ENCODE measurements at regions not wholly inside any gene's neighbourhood (a gene's known extent, or its start where the extent isn't known, plus 50 kb on each side); places are given as distances from the start of the nearest gene placed in this dataset.

- no peak overlapping the region for H3K27ac Mint-ChIP-seq
- no peaks in the 10 kb centered on the region for H3K36me3 Mint-ChIP-seq
- peaks cover 2% of the 10 kb centered on the region for H3K9me3 Mint-ChIP-seq
Observed at GRCh38 chr2:42844901-42845821, 52.8 kb upstream of the HAAO start.

GRCh38 chr2:42844366-42844765 is 52.0 kb upstream of the HAAO start:
- ATAC-seq (ENCODE audit: low read depth): no peak
- no peak for DNase-seq
- Mint-ChIP-seq H3K4me1 (peaks cover 4% of the 10 kb centered on the region), H3K27ac (no peak overlapping the region), H3K4me3 (no peak overlapping the region), H3K27me3 (peaks cover 3% of the 10 kb centered on the region), H3K36me3 (no peaks in the 10 kb centered on the region), H3K9me3 (peaks cover 2% of the 10 kb centered on the region)
- POLR2A ChIA-PET: no interaction called here

More at GRCh38 chr2:42844901-42845821, 52.8 kb upstream of the HAAO start:
- ATAC-seq (ENCODE audit: low read depth) (no peak), DNase-seq (no peak)
- H3K27me3 Mint-ChIP-seq: peaks cover 3% of the 10 kb centered on the region
- POLR2A ChIA-PET: no interaction called here
- peaks cover 4% of the 10 kb centered on the region for H3K4me1 Mint-ChIP-seq
- no peak overlapping the region for H3K4me3 Mint-ChIP-seq

- POLR2A ChIA-PET: no interaction called here
- Mint-ChIP-seq H3K36me3 (no peaks in the 10 kb centered on the region), H3K27ac (no peak overlapping the region), H3K9me3 (peaks cover 2% of the 10 kb centered on the region), H3K4me3 (no peak overlapping the region), H3K27me3 (peaks cover 3% of the 10 kb centered on the region), H3K4me1 (peaks cover 4% of the 10 kb centered on the region)
- no peak for DNase-seq
- no peak for ATAC-seq (ENCODE audit: low read depth)
Observed at GRCh38 chr2:42843611-42844010, 51.2 kb upstream of the HAAO start.

GRCh38 chr2:42843131-42843530 is 50.7 kb upstream of the HAAO start:
- H3K9me3 Mint-ChIP-seq: peaks cover 2% of the 10 kb centered on the region
- no peak overlapping the region for H3K4me3 Mint-ChIP-seq
- no peaks in the 10 kb centered on the region for H3K36me3 Mint-ChIP-seq
- peaks cover 4% of the 10 kb centered on the region for H3K4me1 Mint-ChIP-seq
- H3K27me3 Mint-ChIP-seq: peaks cover 3% of the 10 kb centered on the region
- ATAC-seq (ENCODE audit: low read depth): no peak
- no peak for DNase-seq
- H3K27ac Mint-ChIP-seq: no peak overlapping the region
- POLR2A ChIA-PET: no interaction called here

- Mint-ChIP-seq H3K4me1 (peaks cover 4% of the 10 kb centered on the region), H3K4me3 (no peak overlapping the region), H3K9me3 (peaks cover 2% of the 10 kb centered on the region), H3K36me3 (no peaks in the 10 kb centered on the region), H3K27me3 (peaks cover 3% of the 10 kb centered on the region), H3K27ac (no peak overlapping the region)
- ATAC-seq (ENCODE audit: low read depth): no peak
- no peak for DNase-seq
- POLR2A ChIA-PET: no interaction called here
Observed at GRCh38 chr2:42842466-42842865, 50.1 kb upstream of the HAAO start.

Data from activated naive CD8-positive, alpha-beta T cell treated with anti-CD3 and anti-CD28 coated beads, Interleukin-2, amount 10 ng/mL, durations not matched to agents 7 days and 5 days (primary cell).